Activated naive CD8-positive, alpha-beta T cell treated with anti-CD3 and anti-CD28 coated beads for 36 hours (primary cell): ENCODE measurements at regions not wholly inside any gene's neighbourhood (a gene's known extent, or its start where the extent isn't known, plus 50 kb on each side); places are given as distances from the start of the nearest gene placed in this dataset.

Experiments used
- DNase-seq: peaks from one replicate; pipeline ENCODE4 v3.0.0; 2021
- H3K27ac Mint-ChIP-seq: one replicate; pipeline ENCODE4 v1.8.0; 2022; ENCODE audit warnings: mild to moderate bottlenecking, moderate library complexity, mixed read lengths
- H3K27me3 Mint-ChIP-seq: one replicate; pipeline ENCODE4 v1.8.0; 2022; ENCODE audit warnings: mild to moderate bottlenecking, mixed read lengths
- H3K36me3 Mint-ChIP-seq: one replicate; pipeline ENCODE4 v1.8.0; 2021; ENCODE audit warnings: mild to moderate bottlenecking, mixed read lengths
- H3K4me1 Mint-ChIP-seq: one replicate; pipeline ENCODE4 v1.8.0; 2021; ENCODE audit warnings: mixed read lengths
- H3K4me3 Mint-ChIP-seq: one replicate; pipeline ENCODE4 v1.8.0; 2022; ENCODE audit warnings: mild to moderate bottlenecking, moderate library complexity, mixed read lengths
- H3K9me3 Mint-ChIP-seq: one replicate; pipeline ENCODE4 v1.8.0; 2022; ENCODE audit warnings: mixed read lengths

- Mint-ChIP-seq H3K4me3 (no peak overlapping the region), H3K36me3 (no peaks in the 10 kb centered on the region), H3K27ac (no peak overlapping the region), H3K27me3 (no peaks in the 10 kb centered on the region), H3K9me3 (peaks cover 2% of the 10 kb centered on the region), H3K4me1 (no peaks in the 10 kb centered on the region)
- DNase-seq: no peak
These were observed 228.6 kb upstream of the E2F7 start for GRCh38 chr12:77294016-77294415.

DNA sequence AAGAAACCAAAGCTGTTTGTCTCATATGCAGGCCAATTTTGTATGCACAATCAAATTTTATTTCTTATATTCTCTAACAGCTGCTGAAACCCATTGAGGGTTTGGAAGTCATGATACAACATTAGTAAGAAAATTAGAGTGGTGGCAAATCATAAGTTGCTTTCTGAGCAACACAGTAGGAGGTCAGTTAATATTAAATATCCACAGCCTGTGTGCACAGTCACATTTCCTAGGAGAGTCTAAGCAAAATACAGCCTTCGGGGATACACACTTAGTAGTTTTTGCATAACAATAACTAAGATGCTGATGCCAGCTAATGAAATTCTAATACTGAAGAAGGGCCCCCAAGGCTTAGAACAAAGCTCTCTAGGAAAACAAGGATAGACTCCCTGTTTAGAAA is 209.6 kb upstream of the E2F7 start:
- no peak overlapping the region for H3K4me3 Mint-ChIP-seq
- no peaks in the 10 kb centered on the region for H3K9me3 Mint-ChIP-seq
- no peaks in the 10 kb centered on the region for H3K4me1 Mint-ChIP-seq
- no peaks in the 10 kb centered on the region for H3K36me3 Mint-ChIP-seq
- DNase-seq: no peak
- no peak overlapping the region for H3K27ac Mint-ChIP-seq
- H3K27me3 Mint-ChIP-seq: no peaks in the 10 kb centered on the region

DNA sequence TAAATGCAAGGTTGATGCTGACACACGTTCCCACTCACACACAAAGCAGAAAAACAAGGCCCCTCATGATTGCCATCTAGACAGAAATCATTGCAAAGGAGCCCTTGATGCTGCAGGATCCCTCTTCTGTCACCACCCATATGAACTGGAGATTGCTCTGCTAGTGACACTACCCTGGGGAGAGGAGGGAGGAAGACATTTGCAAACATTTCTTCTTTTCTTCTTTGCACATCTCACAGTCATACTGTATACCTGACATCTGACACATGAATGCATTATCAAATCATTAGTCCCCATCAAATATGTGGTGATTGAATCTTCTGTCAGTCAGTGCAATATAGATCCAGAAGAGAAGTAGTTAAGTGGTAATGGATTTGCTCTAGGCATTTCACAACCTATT is 208.5 kb upstream of the E2F7 start:
- no peaks in the 10 kb centered on the region for H3K27me3 Mint-ChIP-seq
- no peak for DNase-seq
- H3K4me1 Mint-ChIP-seq: no peaks in the 10 kb centered on the region
- H3K9me3 Mint-ChIP-seq: no peaks in the 10 kb centered on the region
- no peak overlapping the region for H3K27ac Mint-ChIP-seq
- no peak overlapping the region for H3K4me3 Mint-ChIP-seq
- H3K36me3 Mint-ChIP-seq: no peaks in the 10 kb centered on the region

GRCh38 chr12:77256956-77257355 is 191.6 kb upstream of the E2F7 start:
- no peaks in the 10 kb centered on the region for H3K4me1 Mint-ChIP-seq
- H3K4me3 Mint-ChIP-seq: no peak overlapping the region
- no peaks in the 10 kb centered on the region for H3K36me3 Mint-ChIP-seq
- no peaks in the 10 kb centered on the region for H3K27me3 Mint-ChIP-seq
- DNase-seq: no peak
- peaks cover 6% of the 10 kb centered on the region for H3K9me3 Mint-ChIP-seq
- H3K27ac Mint-ChIP-seq: no peak overlapping the region

GRCh38 chr12:77253321-77253720 is 188.0 kb upstream of the E2F7 start:
- no peak for DNase-seq
- Mint-ChIP-seq H3K27me3 (no peaks in the 10 kb centered on the region), H3K27ac (no peak overlapping the region), H3K4me1 (no peaks in the 10 kb centered on the region), H3K36me3 (no peaks in the 10 kb centered on the region), H3K4me3 (no peak overlapping the region), H3K9me3 (no peaks in the 10 kb centered on the region)

DNA sequence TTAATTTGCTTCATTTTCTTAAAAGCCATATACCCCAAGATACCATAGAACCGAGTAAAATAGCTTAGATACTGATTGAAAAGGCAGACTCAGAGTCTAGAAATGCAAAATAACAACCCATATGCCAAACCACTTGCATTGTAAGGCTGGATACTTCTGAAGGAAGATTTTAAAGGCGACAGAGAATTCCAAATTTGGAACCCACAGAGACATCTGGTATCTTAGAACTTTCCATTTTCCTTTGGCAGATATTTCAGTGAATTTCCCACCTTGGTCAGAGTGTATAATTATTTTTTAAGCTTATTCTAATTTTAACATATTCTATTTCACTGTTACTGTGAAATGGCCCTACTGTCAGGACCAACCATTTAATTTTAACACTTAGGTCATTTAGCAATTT is 186.4 kb upstream of the E2F7 start:
- DNase-seq: no peak
- Mint-ChIP-seq H3K36me3 (no peaks in the 10 kb centered on the region), H3K4me1 (no peaks in the 10 kb centered on the region), H3K27ac (no peak overlapping the region), H3K27me3 (no peaks in the 10 kb centered on the region), H3K9me3 (no peaks in the 10 kb centered on the region), H3K4me3 (no peak overlapping the region)

DNA sequence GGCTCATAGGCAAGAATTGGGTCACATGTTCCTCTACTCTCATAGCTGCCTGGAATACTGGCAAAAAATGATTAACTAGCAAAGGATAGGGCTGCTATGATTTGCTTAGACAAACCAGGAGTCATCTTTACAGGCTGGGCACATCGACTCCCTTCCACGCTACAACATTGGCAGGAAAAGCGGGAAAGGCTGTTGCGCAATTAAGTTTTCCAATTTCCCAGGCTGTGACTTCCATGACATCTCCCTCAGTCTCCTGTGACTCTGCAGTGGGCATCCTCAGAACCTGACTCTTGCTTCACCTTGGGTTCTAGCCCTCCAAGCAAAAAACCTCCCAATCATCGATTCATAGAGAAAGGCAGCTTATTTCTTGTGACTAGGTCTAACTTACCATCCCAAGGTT is 184.5 kb upstream of the E2F7 start:
- H3K4me3 Mint-ChIP-seq: no peak overlapping the region
- no peaks in the 10 kb centered on the region for H3K9me3 Mint-ChIP-seq
- no peaks in the 10 kb centered on the region for H3K36me3 Mint-ChIP-seq
- no peak overlapping the region for H3K27ac Mint-ChIP-seq
- H3K4me1 Mint-ChIP-seq: no peaks in the 10 kb centered on the region
- no peaks in the 10 kb centered on the region for H3K27me3 Mint-ChIP-seq
- no peak for DNase-seq

- H3K9me3 Mint-ChIP-seq: no peaks in the 10 kb centered on the region
- no peak overlapping the region for H3K27ac Mint-ChIP-seq
These were observed 182.7 kb upstream of the E2F7 start for GRCh38 chr12:77248036-77248435.

GRCh38 chr12:77247542-77247941 is 182.2 kb upstream of the E2F7 start:
- H3K27me3 Mint-ChIP-seq: no peaks in the 10 kb centered on the region
- no peaks in the 10 kb centered on the region for H3K36me3 Mint-ChIP-seq
- no peaks in the 10 kb centered on the region for H3K4me1 Mint-ChIP-seq
- DNase-seq: no peak
- no peak overlapping the region for H3K4me3 Mint-ChIP-seq
- H3K9me3 Mint-ChIP-seq: no peaks in the 10 kb centered on the region
- H3K27ac Mint-ChIP-seq: no peak overlapping the region

More at GRCh38 chr12:77248036-77248435, 182.7 kb upstream of the E2F7 start:
- no peak for DNase-seq
- H3K36me3 Mint-ChIP-seq: no peaks in the 10 kb centered on the region
- H3K4me3 Mint-ChIP-seq: no peak overlapping the region
- H3K27me3 Mint-ChIP-seq: no peaks in the 10 kb centered on the region
- no peaks in the 10 kb centered on the region for H3K4me1 Mint-ChIP-seq

GRCh38 chr12:77243345-77243744 is 178.0 kb upstream of the E2F7 start:
- Mint-ChIP-seq H3K4me1 (no peaks in the 10 kb centered on the region), H3K27ac (no peak overlapping the region), H3K27me3 (no peaks in the 10 kb centered on the region), H3K36me3 (no peaks in the 10 kb centered on the region), H3K9me3 (peaks cover 2% of the 10 kb centered on the region), H3K4me3 (no peak overlapping the region)
- no peak for DNase-seq

- H3K9me3 Mint-ChIP-seq: peaks cover 2% of the 10 kb centered on the region
- no peak for DNase-seq
- no peak overlapping the region for H3K27ac Mint-ChIP-seq
- H3K4me3 Mint-ChIP-seq: no peak overlapping the region
- H3K27me3 Mint-ChIP-seq: no peaks in the 10 kb centered on the region
- no peaks in the 10 kb centered on the region for H3K36me3 Mint-ChIP-seq
- H3K4me1 Mint-ChIP-seq: no peaks in the 10 kb centered on the region
These were observed 174.2 kb upstream of the E2F7 start for GRCh38 chr12:77239617-77240016.

GRCh38 chr12:77238335-77238734 is 173.0 kb upstream of the E2F7 start:
- Mint-ChIP-seq H3K4me1 (no peaks in the 10 kb centered on the region), H3K4me3 (no peak overlapping the region), H3K9me3 (peaks cover 2% of the 10 kb centered on the region)

DNA sequence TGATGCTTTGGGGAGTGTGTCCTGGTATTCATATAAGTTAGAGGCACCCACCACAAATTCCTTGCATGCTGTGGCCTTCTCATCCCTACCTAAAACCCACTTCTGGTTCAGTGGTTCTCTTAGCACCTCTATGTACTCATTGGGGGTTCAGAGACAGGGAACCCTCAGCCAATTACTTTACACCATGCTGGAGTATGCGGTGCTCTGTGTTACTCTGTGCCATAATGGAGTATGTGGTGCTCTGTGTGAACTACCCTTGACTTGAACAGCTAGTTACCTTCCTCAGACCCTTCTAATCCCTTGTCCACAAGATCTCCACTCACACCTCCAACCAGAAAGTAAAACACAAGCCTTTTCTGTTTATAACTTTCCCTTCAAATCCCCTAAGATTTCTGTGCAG is 172.5 kb upstream of the E2F7 start:
- no peak for DNase-seq
- Mint-ChIP-seq H3K9me3 (peaks cover 2% of the 10 kb centered on the region), H3K27ac (no peak overlapping the region)

More at GRCh38 chr12:77238335-77238734, 173.0 kb upstream of the E2F7 start:
- Mint-ChIP-seq H3K36me3 (no peaks in the 10 kb centered on the region), H3K27me3 (peaks cover under 1% of the 10 kb centered on the region), H3K27ac (no peak overlapping the region)
- DNase-seq: no peak

DNA sequence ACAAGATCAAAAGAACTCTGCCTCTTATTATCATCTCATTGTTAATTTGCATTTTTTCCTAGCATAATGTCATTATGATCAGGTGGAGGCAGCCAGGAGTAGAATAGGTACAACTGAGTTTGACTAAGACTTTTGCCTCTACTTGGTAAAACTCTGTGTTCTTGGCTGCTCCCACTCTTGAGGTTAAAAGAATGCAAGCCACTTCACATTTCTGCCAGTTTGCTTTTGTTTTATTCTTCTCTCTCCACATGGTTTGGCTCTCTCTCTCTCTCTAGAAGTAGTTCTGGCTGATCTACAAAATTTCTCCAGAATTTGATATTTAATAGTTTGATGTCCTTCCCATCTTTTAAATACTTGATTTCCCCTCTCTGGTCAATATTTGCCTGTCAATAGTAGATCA is 170.7 kb upstream of the E2F7 start:
- Mint-ChIP-seq H3K4me3 (no peak overlapping the region), H3K4me1 (no peaks in the 10 kb centered on the region), H3K36me3 (no peaks in the 10 kb centered on the region), H3K27ac (no peak overlapping the region), H3K9me3 (peaks cover 2% of the 10 kb centered on the region), H3K27me3 (peaks cover 4% of the 10 kb centered on the region)
- no peak for DNase-seq

More for the DNA sequence above, 172.5 kb upstream of the E2F7 start:
- no peaks in the 10 kb centered on the region for H3K4me1 Mint-ChIP-seq
- no peaks in the 10 kb centered on the region for H3K36me3 Mint-ChIP-seq
- H3K27me3 Mint-ChIP-seq: peaks cover 4% of the 10 kb centered on the region
- no peak overlapping the region for H3K4me3 Mint-ChIP-seq

- no peak for DNase-seq
- Mint-ChIP-seq H3K27me3 (peaks cover 4% of the 10 kb centered on the region), H3K36me3 (no peaks in the 10 kb centered on the region), H3K9me3 (no peaks in the 10 kb centered on the region), H3K4me3 (no peak overlapping the region), H3K4me1 (no peaks in the 10 kb centered on the region), H3K27ac (no peak overlapping the region)
These were observed 166.7 kb upstream of the E2F7 start for GRCh38 chr12:77232045-77232444.

GRCh38 chr12:77231501-77231918 is 166.1 kb upstream of the E2F7 start:
- Mint-ChIP-seq H3K36me3 (no peaks in the 10 kb centered on the region), H3K4me3 (no peak overlapping the region), H3K27me3 (peaks cover 4% of the 10 kb centered on the region), H3K4me1 (no peaks in the 10 kb centered on the region), H3K27ac (no peak overlapping the region), H3K9me3 (no peaks in the 10 kb centered on the region)
- no peak for DNase-seq
